K562 (cell line): ENCODE measurements at regions not wholly inside any gene's neighbourhood (a gene's known extent, or its start where the extent isn't known, plus 50 kb on each side); places are given as distances from the start of the nearest gene placed in this dataset.

Experiments
- ATAC-seq: fragments of 200-7000 bp; cut with Tn5 transposase; 3 replicates; pipeline ENCODE4 v1.9.1; 2020; ENCODE audit warnings: moderate library complexity
- BruUV-seq: library from RNA; stranded (reverse); fragments of 400-500 nt; replicated peaks from 2 replicates; lab custom pipeline; 2021; lab: Mats Ljungman, UMichigan
- CTCF ChIA-PET: fragments of 300-600 bp; formaldehyde crosslinking; extraction: SDS; loops from one replicate; lab custom pipeline; 2021; ENCODE audit warnings: low intra/inter-chr PET ratio; lab: Yijun Ruan, JAX
- POLR2A ChIA-PET: fragments of 300-600, 350-650 bp; sonication (Branson Sonifier 250); formaldehyde crosslinking; extraction: SDS; loops from one replicate; lab custom pipeline; 2021; ENCODE audit warnings: antibody characterized with exemption, inconsistent platforms; lab: Yijun Ruan, JAX
- DNase-seq, 4 experiments: peaks; one replicate each; pipeline versions ENCODE4 v3.0.0 to v3.0.0-alpha.2; 2011 to 2018; ENCODE audit warnings: low spot score in 3 of 4, mixed read lengths in 3 of 4; ENCODE audit errors: extremely low read depth in 1 of 4
- FAIRE-seq: peaks from 2 replicates; lab custom pipeline; 2011; peaks lifted over from hg19 to GRCh38; lab: Jason Lieb, UNC
- H2AFZ ChIP-seq: 2 replicates; pipeline ENCODE4 v1.6.0; 2011; ENCODE audit warnings: low read depth, low read length, control low read depth, inconsistent platforms
- H3K27ac ChIP-seq: fragments of 200-600 bp; 3 replicates; pipeline ENCODE4 v1.8.0; 2011; ENCODE audit warnings: low read depth, mild to moderate bottlenecking, control low read depth, inconsistent platforms, low read length, moderate library complexity, mixed read lengths; ENCODE audit errors: extremely low read depth
- H3K27me3 ChIP-seq, 2 experiments: fragments of 300-600 bp in 1 of 2; 2 replicates in 1 of 2; 3 replicates in 1 of 2; pipeline versions ENCODE4 v1.6.0 to v1.8.0; 2011; ENCODE audit warnings: inconsistent platforms in 2 of 2, low read length in 2 of 2, mild to moderate bottlenecking in 1 of 2, mixed read lengths in 1 of 2, moderate library complexity in 1 of 2; ENCODE audit not compliant: control insufficient read depth in 2 of 2, insufficient read depth in 2 of 2
- H3K36me3 ChIP-seq: fragments of 300-600 bp; 3 replicates; pipeline ENCODE4 v1.8.0; 2011; ENCODE audit warnings: mild to moderate bottlenecking, low read length, inconsistent platforms; ENCODE audit not compliant: control insufficient read depth, insufficient read depth
- H3K4me1 ChIP-seq, 2 experiments: fragments of 200-600 bp in 1 of 2; replicated peaks in 1 of 2; 2 replicates in 1 of 2; 3 replicates in 1 of 2; pipeline versions ENCODE4 v1.5.1 to v1.8.0; 2011; ENCODE audit warnings: inconsistent platforms in 2 of 2, low read length in 2 of 2, mild to moderate bottlenecking in 1 of 2, mixed read lengths in 1 of 2, moderate library complexity in 1 of 2; ENCODE audit not compliant: control insufficient read depth in 2 of 2, insufficient read depth in 2 of 2
- H3K4me2 ChIP-seq: 2 replicates; pipeline ENCODE4 v1.6.1; 2011; ENCODE audit warnings: low read length, control low read depth, inconsistent platforms, mixed read lengths; ENCODE audit not compliant: insufficient read depth
- H3K4me3 ChIP-seq: fragments of 200-600 bp; sonication (generic), shearing (Covaris generic); 2 replicates; pipeline ENCODE4 v1.5.1; 2016; ENCODE audit warnings: control low read depth, inconsistent platforms
- H3K79me2 ChIP-seq: fragments of 200-600 bp; 3 replicates; pipeline ENCODE4 v1.8.0; 2011; ENCODE audit warnings: low read length, inconsistent platforms; ENCODE audit not compliant: control insufficient read depth, insufficient read depth
- H3K9ac ChIP-seq, 2 experiments: 2 replicates each; pipeline versions ENCODE4 v1.6.0 to v1.6.1; 2011; ENCODE audit warnings: low read depth in 2 of 2, low read length in 2 of 2, control low read depth in 1 of 2, inconsistent platforms in 1 of 2, mild to moderate bottlenecking in 1 of 2, mixed read lengths in 1 of 2; ENCODE audit not compliant: insufficient read depth in 1 of 2
- H3K9me1 ChIP-seq: one replicate; pipeline ENCODE4 v1.6.0; 2011; ENCODE audit warnings: inconsistent platforms, mild to moderate bottlenecking, low read length, moderate library complexity; ENCODE audit not compliant: control insufficient read depth, insufficient read depth
- H3K9me3 ChIP-seq: replicated peaks from 2 replicates; pipeline ENCODE4 v1.5.1; 2011; ENCODE audit warnings: low read depth, low read length, inconsistent platforms; ENCODE audit not compliant: control insufficient read depth, insufficient read depth
- H4K20me1 ChIP-seq: replicated peaks from 2 replicates; pipeline ENCODE4 v1.6.1; 2011; ENCODE audit warnings: low read length, inconsistent platforms, mixed read lengths; ENCODE audit not compliant: control insufficient read depth, insufficient read depth
- BRD4 ChIP-seq: fragments of 200-600 bp; sonication (generic); IDR thresholded peaks from 2 replicates; pipeline ENCODE4 v1.6.1; 2017; ENCODE audit warnings: inconsistent platforms
- DIDO1 ChIP-seq: fragments of 450-650 bp; IDR thresholded peaks from 2 replicates; pipeline ENCODE4 v1.6.1; 2016; ENCODE audit warnings: low read depth, missing biosample characterization, missing genetic modification characterization
- FIP1L1 ChIP-seq: fragments of 200-400 bp; formaldehyde crosslinking; IDR thresholded peaks from 2 replicates; pipeline ENCODE4 v1.6.1; 2018; ENCODE audit warnings: mild to moderate bottlenecking, low read depth, low read length; ENCODE audit not compliant: poor library complexity, severe bottlenecking
- HNRNPK ChIP-seq: fragments of 200-400 bp; formaldehyde crosslinking; IDR thresholded peaks from one replicate; pipeline ENCODE4 v1.6.1; 2018; ENCODE audit warnings: mild to moderate bottlenecking, low read depth, low read length; ENCODE audit not compliant: poor library complexity, severe bottlenecking
- LCOR ChIP-seq: sonication (generic); formaldehyde crosslinking; IDR thresholded peaks from 2 replicates; pipeline ENCODE4 v1.8.0; 2022; ENCODE audit warnings: mild to moderate bottlenecking, missing genetic modification reagents
- PHF21A ChIP-seq: fragments of 450-650 bp; IDR thresholded peaks from 2 replicates; pipeline ENCODE4 v1.6.1; 2017; ENCODE audit warnings: low read depth, borderline replicate concordance
- RBFOX2 ChIP-seq: fragments of 200-400 bp; formaldehyde crosslinking; IDR thresholded peaks from 2 replicates; pipeline ENCODE4 v1.6.1; 2017; ENCODE audit warnings: low read depth, mild to moderate bottlenecking, low read length, moderate library complexity
- SMAD2 ChIP-seq: fragments of 150-350 bp; IDR thresholded peaks from 2 replicates; pipeline ENCODE4 v1.6.1; 2014; ENCODE audit warnings: low read depth, mild to moderate bottlenecking, low read length
- ZNF354B ChIP-seq: fragments of 250-450 bp; sonication (Bioruptor Pico); IDR thresholded peaks from 2 replicates; pipeline ENCODE4 v1.4.0; 2020
- ZNF512 ChIP-seq: IDR thresholded peaks from 2 replicates; pipeline ENCODE4 v1.6.1; 2016; ENCODE audit warnings: missing genetic modification characterization, missing compliant biosample characterization
- ZNF639 ChIP-seq, 2 experiments: fragments of 200-800 bp in 1 of 2; sonication (Bioruptor generic) in 1 of 2; sonication (generic) in 1 of 2; formaldehyde crosslinking in 1 of 2; IDR thresholded peaks in 1 of 2; conservative IDR thresholded peaks in 1 of 2; 2 replicates each; pipeline versions ENCODE4 v1.5.0 to v1.6.1; 2016 to 2020; ENCODE audit warnings: missing compliant biosample characterization in 1 of 2, missing genetic modification characterization in 1 of 2, missing genetic modification reagents in 1 of 2
- ZNF766 ChIP-seq: fragments of 200-800 bp; sonication (Bioruptor generic); conservative IDR thresholded peaks from 2 replicates; pipeline ENCODE4 v1.6.1; 2016; ENCODE audit warnings: missing genetic modification characterization, missing compliant biosample characterization
- ZNF77 ChIP-seq: fragments of 250-450 bp; sonication (Bioruptor Pico); IDR thresholded peaks from 2 replicates; pipeline ENCODE4 v1.5.0; 2020
- WGBS: fragments of 100-300 bp; shearing (Covaris generic); methylation state at CpG from one replicate; pipeline ENCODE4 v1.1.6; 2016; ENCODE audit warnings: low coverage, mixed read lengths; ENCODE audit not compliant: insufficient coverage; ENCODE audit errors: missing lambda C conversion rate; 5-methylcytosine and 5-hydroxymethylcytosine counted together
- in situ Hi-C: fragments of 300-500 bp; cut with MboI; formaldehyde crosslinking; loops from 4 replicates; pipeline ENCODE4 v1.15.0; 2018; ENCODE audit warnings: inconsistent platforms, mixed read lengths
- intact Hi-C: fragments of 100-400 bp; cut with micrococcal nuclease; formaldehyde crosslinking; loops from 2 replicates; pipeline ENCODE4 v1.14.2; 2022

GRCh38 chr10:31120392-31120791 is 88.7 kb upstream of the ZNF438 start:
- Histone ChIP-seq H3K9ac (no peak overlapping the region), H4K20me1 (no peaks in the 10 kb centered on the region), H3K9me1 (no peaks in the 10 kb centered on the region), H2AFZ (no peak overlapping the region), H3K9me3 (no peaks in the 10 kb centered on the region), H3K4me3 (no peak overlapping the region), H3K36me3 (no peaks in the 10 kb centered on the region), H3K4me2 (no peak overlapping the region), H3K4me1 (no peaks in the 10 kb centered on the region), H3K27me3 (peaks cover 0 to 27% of the 10 kb centered on the region in 2 experiments; a peak in 4 of 5 replicates), H3K79me2 (no peaks in the 10 kb centered on the region), H3K27ac (no peak overlapping the region)
- no TSS peak for BruUV-seq
- ATAC-seq (no peak), DNase-seq (no peak), FAIRE-seq (no peak)
- no peak for TF ChIP-seq HNRNPK
- TF ChIP-seq ZNF766 (CRISPR knock-in tag) = no peak
- no peak for TF ChIP-seq BRD4
- TF ChIP-seq DIDO1 (tag) = no peak
- TF ChIP-seq RBFOX2 = no peak
- no peak for TF ChIP-seq LCOR (CRISPR knock-in tag)
- TF ChIP-seq ZNF77 = no peak
- TF ChIP-seq PHF21A = no peak
- no peak for TF ChIP-seq SMAD2
- no peak for TF ChIP-seq ZNF354B (CRISPR knock-in tag)
- no peak for TF ChIP-seq FIP1L1
- TF ChIP-seq ZNF639 (CRISPR knock-in tag; conservative IDR thresholded peaks at IDR 0.05 in 1 of 2, IDR thresholded peaks at IDR 0.05 in 1 of 2) = no peak
- no peak for TF ChIP-seq ZNF512 (tag)
- in situ Hi-C loops = no loop called here
- CTCF ChIA-PET = no interaction called here
- intact Hi-C loops = no loop called here
- 0% methylated on average over 1 of the region's 1 CpG for WGBS
- POLR2A ChIA-PET = interaction anchor here (0.6 kb wide), 1 partner anchor 17 kb away, joined by 3 read pairs; no protein-coding TSS in a partner anchor
